Mesothelial cell of epicardium (in vitro differentiated cells): ENCODE measurements at regions not wholly inside any gene's neighbourhood (a gene's known extent, or its start where the extent isn't known, plus 50 kb on each side); places are given as distances from the start of the nearest gene placed in this dataset.

Source experiments
- DNase-seq, 2 experiments: peaks; one replicate each; pipeline ENCODE4 v3.0.0; 2021; ENCODE audit warnings: low spot score in 2 of 2; ENCODE audit not compliant: unreplicated experiment in 2 of 2
- H3K27ac Mint-ChIP-seq: 2 replicates; pipeline ENCODE4 v1.8.0; 2021; ENCODE audit warnings: mixed read lengths
- H3K27me3 Mint-ChIP-seq: 2 replicates; pipeline ENCODE4 v1.8.0; 2021; ENCODE audit warnings: low read depth, mixed read lengths
- H3K36me3 Mint-ChIP-seq: 2 replicates; pipeline ENCODE4 v1.8.0; 2021; ENCODE audit warnings: mixed read lengths
- H3K4me1 Mint-ChIP-seq: 2 replicates; pipeline ENCODE4 v1.8.0; 2021; ENCODE audit warnings: mixed read lengths
- H3K4me3 Mint-ChIP-seq: 2 replicates; pipeline ENCODE4 v1.8.0; 2021; ENCODE audit warnings: mild to moderate bottlenecking, moderate library complexity, mixed read lengths
- H3K9me3 Mint-ChIP-seq: 2 replicates; pipeline ENCODE4 v1.8.0; 2021; ENCODE audit warnings: mixed read lengths
- CTCF ChIP-seq: fragments of 200-600 bp; sonication (generic); IDR thresholded peaks from one replicate; pipeline ENCODE4 v1.5.0; 2021; ENCODE audit warnings: antibody characterized with exemption; ENCODE audit not compliant: unreplicated experiment

- Mint-ChIP-seq H3K9me3 (peaks cover 5% of the 10 kb centered on the region), H3K4me3 (no peak overlapping the region), H3K27ac (peak overlapping the region; percentile 31), H3K4me1 (peaks cover 62% of the 10 kb centered on the region), H3K36me3 (no peaks in the 10 kb centered on the region), H3K27me3 (no peaks in the 10 kb centered on the region)
- DNase-seq, result no peak
- no peak for TF ChIP-seq CTCF
Measured at GRCh38 chr1:87810166-87810565, 481.5 kb downstream of the LMO4 start.

- no peaks in the 10 kb centered on the region for H3K36me3 Mint-ChIP-seq
- no peak for DNase-seq
- no peak overlapping the region for H3K4me3 Mint-ChIP-seq
- H3K9me3 Mint-ChIP-seq, result peaks cover 5% of the 10 kb centered on the region
- H3K27me3 Mint-ChIP-seq, result no peaks in the 10 kb centered on the region
- peaks cover 53% of the 10 kb centered on the region for H3K4me1 Mint-ChIP-seq
- peak overlapping the region; percentile 33 for H3K27ac Mint-ChIP-seq
- TF ChIP-seq CTCF, result no peak
Measured at GRCh38 chr1:87812871-87813577, 484.3 kb downstream of the LMO4 start.

GRCh38 chr1:87814573-87814972 is 485.9 kb downstream of the LMO4 start:
- TF ChIP-seq CTCF, result no peak
- no peak for DNase-seq
- Mint-ChIP-seq H3K36me3 (no peaks in the 10 kb centered on the region), H3K27ac (no peak overlapping the region), H3K4me3 (no peak overlapping the region), H3K9me3 (no peaks in the 10 kb centered on the region), H3K4me1 (peaks cover 48% of the 10 kb centered on the region), H3K27me3 (no peaks in the 10 kb centered on the region)

- peak overlapping the region; percentile 28 for H3K27ac Mint-ChIP-seq
- H3K4me1 Mint-ChIP-seq, result peaks cover 50% of the 10 kb centered on the region
- no peaks in the 10 kb centered on the region for H3K36me3 Mint-ChIP-seq
- no peak overlapping the region for H3K4me3 Mint-ChIP-seq
- H3K27me3 Mint-ChIP-seq, result no peaks in the 10 kb centered on the region
- no peaks in the 10 kb centered on the region for H3K9me3 Mint-ChIP-seq
- DNase-seq, result no peak
- TF ChIP-seq CTCF, result no peak
Measured at GRCh38 chr1:87816646-87817045, 488.0 kb downstream of the LMO4 start.

- TF ChIP-seq CTCF, result no peak
- Mint-ChIP-seq H3K36me3 (no peaks in the 10 kb centered on the region), H3K27me3 (peaks cover 2% of the 10 kb centered on the region), H3K9me3 (no peaks in the 10 kb centered on the region), H3K4me1 (peaks cover 39% of the 10 kb centered on the region), H3K27ac (peak overlapping the region; percentile 72), H3K4me3 (no peak overlapping the region)
- no peak for DNase-seq
Measured at GRCh38 chr1:87820668-87821334, 492.1 kb downstream of the LMO4 start.
